ENCODE measurements at regions not wholly inside any gene's neighbourhood (a gene's known extent, or its start where the extent isn't known, plus 50 kb on each side); places are given as distances from the start of the nearest gene placed in this dataset.

DNA sequence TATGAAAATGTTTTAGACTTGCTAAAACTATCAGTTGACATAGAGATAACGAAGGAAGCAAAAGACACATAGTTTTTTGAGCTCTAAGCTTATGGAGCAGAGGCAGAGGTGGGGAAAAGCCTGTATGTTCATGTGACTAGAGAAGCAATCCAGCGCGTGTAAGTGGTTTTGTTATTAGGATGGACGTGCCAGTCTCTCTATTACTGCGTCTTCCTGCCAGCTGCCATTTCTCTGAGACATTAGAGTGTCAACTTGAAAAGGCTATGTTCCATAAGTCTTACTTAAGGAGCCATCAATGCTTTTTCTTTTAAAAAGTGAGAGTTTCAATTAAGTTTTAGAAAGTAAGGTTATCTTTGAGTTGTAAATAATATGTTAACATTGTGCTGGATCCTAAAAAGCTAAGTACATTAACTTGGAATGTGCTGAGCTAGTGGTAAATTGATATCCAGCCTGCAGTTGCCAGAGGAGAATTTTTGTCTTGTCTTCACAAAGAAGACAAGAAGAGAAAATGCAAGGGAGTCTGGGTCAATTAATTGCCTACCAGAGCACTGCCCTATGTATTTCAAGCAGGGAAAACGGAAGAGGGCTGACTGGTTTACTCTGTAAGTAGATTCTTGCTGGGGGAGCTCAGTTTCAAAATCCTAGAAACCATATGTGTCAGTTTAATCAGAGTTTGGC is 161.8 kb upstream of the B3GALT2 start:
- no peak overlapping the region for H3K4me3 ChIP-seq (ENCODE audit: low read depth, low read length)
- TF ChIP-seq, protein P1, sequence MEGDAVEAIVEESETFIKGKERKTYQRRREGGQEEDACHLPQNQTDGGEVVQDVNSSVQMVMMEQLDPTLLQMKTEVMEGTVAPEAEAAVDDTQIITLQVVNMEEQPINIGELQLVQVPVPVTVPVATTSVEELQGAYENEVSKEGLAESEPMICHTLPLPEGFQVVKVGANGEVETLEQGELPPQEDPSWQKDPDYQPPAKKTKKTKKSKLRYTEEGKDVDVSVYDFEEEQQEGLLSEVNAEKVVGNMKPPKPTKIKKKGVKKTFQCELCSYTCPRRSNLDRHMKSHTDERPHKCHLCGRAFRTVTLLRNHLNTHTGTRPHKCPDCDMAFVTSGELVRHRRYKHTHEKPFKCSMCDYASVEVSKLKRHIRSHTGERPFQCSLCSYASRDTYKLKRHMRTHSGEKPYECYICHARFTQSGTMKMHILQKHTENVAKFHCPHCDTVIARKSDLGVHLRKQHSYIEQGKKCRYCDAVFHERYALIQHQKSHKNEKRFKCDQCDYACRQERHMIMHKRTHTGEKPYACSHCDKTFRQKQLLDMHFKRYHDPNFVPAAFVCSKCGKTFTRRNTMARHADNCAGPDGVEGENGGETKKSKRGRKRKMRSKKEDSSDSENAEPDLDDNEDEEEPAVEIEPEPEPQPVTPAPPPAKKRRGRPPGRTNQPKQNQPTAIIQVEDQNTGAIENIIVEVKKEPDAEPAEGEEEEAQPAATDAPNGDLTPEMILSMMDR (IDR thresholded peaks at IDR 0.05; ENCODE audit: insufficient read depth, low read length) = no peak
- DNase-seq (ENCODE audit: low read depth) = no peak

DNA sequence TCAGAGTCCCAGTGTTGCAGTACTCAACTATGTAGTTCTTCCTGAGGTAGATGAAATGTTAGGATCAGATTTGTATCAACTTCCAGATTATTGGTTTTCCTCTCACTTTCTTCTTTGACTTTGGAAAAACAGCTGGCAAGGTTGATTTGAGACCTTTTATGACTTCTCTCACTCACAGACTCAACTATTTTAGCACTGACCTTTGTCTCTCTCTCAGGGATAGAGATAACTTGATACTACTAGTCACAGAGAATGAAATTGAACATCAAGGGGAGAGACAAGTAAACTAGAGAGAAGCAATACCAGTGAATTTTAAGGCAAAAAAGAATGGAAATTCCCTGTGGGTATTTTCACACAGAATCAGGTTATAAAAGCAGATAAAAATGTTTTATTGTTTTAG is 159.7 kb upstream of the B3GALT2 start:
- H3K4me3 ChIP-seq (ENCODE audit: low read depth, low read length) = no peak overlapping the region
- TF ChIP-seq, protein P1 (IDR thresholded peaks at IDR 0.05; ENCODE audit: insufficient read depth, low read length) = no peak
- DNase-seq (ENCODE audit: low read depth) = no peak

- DNase-seq (ENCODE audit: low read depth) = no peak
- TF ChIP-seq, protein P1 (IDR thresholded peaks at IDR 0.05; ENCODE audit: insufficient read depth, low read length) = no peak
- H3K4me3 ChIP-seq (ENCODE audit: low read depth, low read length) = no peak overlapping the region
These were observed 156.4 kb upstream of the B3GALT2 start for GRCh38 chr1:193342811-193343210.

DNA sequence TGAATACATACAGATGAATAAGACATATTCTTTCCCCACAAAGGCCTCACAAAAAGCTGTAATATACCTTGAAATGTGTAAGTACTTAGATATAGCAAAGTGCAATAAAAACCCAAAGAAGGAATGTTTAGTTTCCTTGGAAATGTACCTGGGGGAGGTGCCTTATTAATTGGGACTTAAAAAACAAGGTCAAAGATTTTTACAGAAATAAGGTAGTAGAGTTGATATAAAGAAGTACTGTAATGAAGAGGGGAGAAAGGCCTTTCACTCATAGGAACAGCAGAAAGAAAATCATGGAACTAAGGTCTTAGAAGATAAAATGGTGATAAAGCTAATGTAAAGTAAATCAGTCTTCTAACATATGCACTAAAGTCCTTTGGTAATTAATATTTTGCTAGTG is 153.9 kb upstream of the B3GALT2 start:
- TF ChIP-seq, protein P1 (IDR thresholded peaks at IDR 0.05; ENCODE audit: insufficient read depth, low read length) = no peak
- no peak for DNase-seq (ENCODE audit: low read depth)
- no peak overlapping the region for H3K4me3 ChIP-seq (ENCODE audit: low read depth, low read length)

- H3K4me3 ChIP-seq (ENCODE audit: low read depth, low read length) = no peak overlapping the region
- DNase-seq (ENCODE audit: low read depth) = no peak
- TF ChIP-seq, protein P1 (IDR thresholded peaks at IDR 0.05; ENCODE audit: insufficient read depth, low read length) = no peak
These were observed 153.0 kb upstream of the B3GALT2 start for GRCh38 chr1:193339401-193339800.

GRCh38 chr1:193338194-193338593 is 151.8 kb upstream of the B3GALT2 start:
- peak; percentile 61 for DNase-seq (ENCODE audit: low read depth)
- TF ChIP-seq, protein P1 (IDR thresholded peaks at IDR 0.05; ENCODE audit: insufficient read depth, low read length) = peak; percentile 26
- no peak overlapping the region for H3K4me3 ChIP-seq (ENCODE audit: low read depth, low read length)
